ENCODE measurements at regions not wholly inside any gene's neighbourhood (a gene's known extent, or its start where the extent isn't known, plus 50 kb on each side); places are given as distances from the start of the nearest gene placed in this dataset.

- no peaks in the 10 kb centered on the region for H3K36me3 ChIP-seq (ENCODE audit: control insufficient read depth, insufficient read depth, low read length)
- H3K4me3 ChIP-seq (ENCODE audit: low read depth in 2 of 2, low read length in 2 of 2): no peak overlapping the region
- BruUV-seq (replicated peaks): no TSS peak
- in situ Hi-C loops (cut with HindIII; ENCODE audit: low pct_unique_long_range_greater_than_20kb, low sequenced_read_pairs): no loop called here
- no peak overlapping the region for H3K27ac ChIP-seq (ENCODE audit: low read length)
- no peak for TF ChIP-seq CTCF (IDR thresholded peaks at IDR 0.05)
- no peak for TF ChIP-seq SIN3A (IDR thresholded peaks at IDR 0.05; ENCODE audit: borderline replicate concordance, insufficient read depth, low read depth, low read length)
- TF ChIP-seq TCF7L2 (IDR thresholded peaks at IDR 0.05; ENCODE audit: low read depth, low read length): no peak
- no peak for TF ChIP-seq REST (IDR thresholded peaks at IDR 0.05; ENCODE audit: insufficient read depth in 1 of 2, low read depth in 2 of 2, low read length in 1 of 2)
- no peak for TF ChIP-seq POLR2AphosphoS5 (IDR thresholded peaks at IDR 0.05; ENCODE audit: low read depth, low read length)
- no peaks in the 10 kb centered on the region for H3K4me1 ChIP-seq (ENCODE audit: control insufficient read depth, insufficient read depth, low read length)
- 0 out of 2 replicates have a peak, but pooled peaks cover 4% of the 10 kb centered on the region for H3K9me3 ChIP-seq (ENCODE audit: control insufficient read depth, insufficient read depth, low read depth, low read length)
- ChIA-PET CTCF (no interaction called here), POLR2A (no interaction called here)
- intact Hi-C loops (cut with micrococcal nuclease; ENCODE audit: unreplicated experiment): no loop called here
- no peaks in the 10 kb centered on the region for H3K27me3 ChIP-seq (ENCODE audit: control insufficient read depth, insufficient read depth, low read length)
- ATAC-seq (no peak), DNase-seq (ENCODE audit: low read depth, low spot score) (no peak)
Observed at GRCh38 chr14:101350021-101350420, 211.3 kb upstream of the DIO3 start.

- H3K27ac ChIP-seq (ENCODE audit: low read length): no peak overlapping the region
- H3K27me3 ChIP-seq (ENCODE audit: control insufficient read depth, insufficient read depth, low read length): no peaks in the 10 kb centered on the region
- no peak overlapping the region for H3K4me3 ChIP-seq (ENCODE audit: low read depth in 2 of 2, low read length in 2 of 2)
- H3K36me3 ChIP-seq (ENCODE audit: control insufficient read depth, insufficient read depth, low read length): no peaks in the 10 kb centered on the region
- TF ChIP-seq SIN3A (IDR thresholded peaks at IDR 0.05; ENCODE audit: borderline replicate concordance, insufficient read depth, low read depth, low read length) (no peak), POLR2AphosphoS5 (IDR thresholded peaks at IDR 0.05; ENCODE audit: low read depth, low read length) (no peak), REST (IDR thresholded peaks at IDR 0.05; ENCODE audit: insufficient read depth in 1 of 2, low read depth in 2 of 2, low read length in 1 of 2) (no peak), CTCF (IDR thresholded peaks at IDR 0.05) (no peak), TCF7L2 (IDR thresholded peaks at IDR 0.05; ENCODE audit: low read depth, low read length) (no peak)
- ATAC-seq (no peak), DNase-seq (ENCODE audit: low read depth, low spot score) (no peak)
- no TSS peak for BruUV-seq (replicated peaks)
- H3K4me1 ChIP-seq (ENCODE audit: control insufficient read depth, insufficient read depth, low read length): no peaks in the 10 kb centered on the region
- ChIA-PET CTCF (no interaction called here), POLR2A (no interaction called here)
- intact Hi-C loops (cut with micrococcal nuclease; ENCODE audit: unreplicated experiment) (no loop called here), in situ Hi-C loops (cut with HindIII; ENCODE audit: low pct_unique_long_range_greater_than_20kb, low sequenced_read_pairs) (no loop called here)
- 0 out of 2 replicates have a peak, but pooled peaks cover 4% of the 10 kb centered on the region for H3K9me3 ChIP-seq (ENCODE audit: control insufficient read depth, insufficient read depth, low read depth, low read length)
Observed at GRCh38 chr14:101350691-101351090, 210.6 kb upstream of the DIO3 start.

All from Panc1 (cell line).